ENCODE measurements at regions not wholly inside any gene's neighbourhood (a gene's known extent, or its start where the extent isn't known, plus 50 kb on each side); places are given as distances from the start of the nearest gene placed in this dataset.

DNA sequence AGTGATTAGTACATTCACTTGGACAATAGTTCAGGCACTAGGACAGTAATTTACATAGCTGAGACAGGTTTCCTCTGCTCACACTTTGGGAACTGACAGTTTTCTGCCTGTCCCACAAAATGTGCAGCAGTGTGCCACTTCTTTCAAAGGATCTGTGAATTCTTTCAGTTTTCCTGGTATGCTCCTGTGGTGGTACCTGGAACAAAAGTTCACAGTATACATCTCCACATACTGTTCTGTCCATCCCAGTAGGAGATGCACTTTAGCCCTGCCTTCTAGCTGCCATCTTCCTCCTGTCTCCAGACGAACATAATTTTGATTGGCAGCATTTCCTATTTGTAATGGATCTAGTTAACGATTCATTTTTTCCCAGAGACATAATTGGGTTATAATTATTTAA, 360.8 kb upstream of the CXorf51B start:
- no peaks in the 10 kb centered on the region for H3K9me3 ChIP-seq
- no peak overlapping the region for H3K4me2 ChIP-seq
- DNase-seq (ENCODE audit: low read depth in 1 of 2, low spot score in 1 of 2) (no peak), FAIRE-seq (no peak), ATAC-seq (no peak)
- H3K4me1 ChIP-seq: no peaks in the 10 kb centered on the region
- 0% methylated on average over 2 of the region's 2 CpGs for WGBS (ENCODE audit: missing lambda C conversion rate)
- H3K27ac ChIP-seq: no peak overlapping the region
- no peak for TF ChIP-seq CHD4 (IDR thresholded peaks at IDR 0.05; ENCODE audit: borderline replicate concordance)
- TF ChIP-seq ZNF302 (CRISPR knock-in tag; IDR thresholded peaks at IDR 0.05): no peak
- no peak for TF ChIP-seq SREBF2 (IDR thresholded peaks at IDR 0.05)
- TF ChIP-seq MAZ (IDR thresholded peaks at IDR 0.05; ENCODE audit: borderline replicate concordance, low read depth, low read length): no peak
- TF ChIP-seq KDM5A (IDR thresholded peaks at IDR 0.05): no peak
- TF ChIP-seq BHLHE40 (IDR thresholded peaks at IDR 0.05; ENCODE audit: low read depth, low read length): no peak
- no peak for TF ChIP-seq RAD21 (conservative IDR thresholded peaks at IDR 0.05 in 1 of 2, IDR thresholded peaks at IDR 0.05 in 1 of 2)
- TF ChIP-seq ZC3H11A (IDR thresholded peaks at IDR 0.05): no peak
- CTCF ChIA-PET: no interaction called here
- POLR2A ChIA-PET: no interaction called here
- no peak overlapping the region for H3K4me3 ChIP-seq

DNA sequence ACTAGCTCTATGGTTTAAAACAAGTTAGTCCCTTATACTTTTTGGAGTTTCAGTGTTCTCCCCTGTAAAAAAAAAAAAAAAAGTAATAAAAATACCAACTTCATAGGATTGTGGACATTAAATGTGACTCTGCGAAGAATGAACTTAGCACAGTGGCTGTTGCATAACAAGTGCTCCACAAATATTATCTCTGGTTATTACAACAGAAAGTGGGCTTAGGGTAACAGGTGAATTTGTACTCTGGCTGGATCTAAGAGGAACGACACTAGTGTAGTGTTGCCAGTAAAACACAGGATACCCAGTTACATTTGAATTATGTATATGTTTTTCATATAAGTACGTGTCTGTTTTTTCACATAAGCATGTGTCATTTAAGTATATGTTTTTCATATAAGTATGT, 360.3 kb upstream of the CXorf51B start:
- WGBS (ENCODE audit: missing lambda C conversion rate): 3% methylated on average over 3 of the region's 3 CpGs
- Histone ChIP-seq H3K4me1 (no peaks in the 10 kb centered on the region), H3K4me2 (no peak overlapping the region), H3K27ac (no peak overlapping the region), H3K9me3 (no peaks in the 10 kb centered on the region), H3K4me3 (no peak overlapping the region)
- DNase-seq (ENCODE audit: low read depth in 1 of 2, low spot score in 1 of 2): no peak
- CTCF ChIA-PET: no interaction called here
- TF ChIP-seq ESRRA (IDR thresholded peaks at IDR 0.05; ENCODE audit: borderline replicate concordance, low read length): no peak
- TF ChIP-seq KDM5A (IDR thresholded peaks at IDR 0.05): no peak
- TF ChIP-seq, protein P1, sequence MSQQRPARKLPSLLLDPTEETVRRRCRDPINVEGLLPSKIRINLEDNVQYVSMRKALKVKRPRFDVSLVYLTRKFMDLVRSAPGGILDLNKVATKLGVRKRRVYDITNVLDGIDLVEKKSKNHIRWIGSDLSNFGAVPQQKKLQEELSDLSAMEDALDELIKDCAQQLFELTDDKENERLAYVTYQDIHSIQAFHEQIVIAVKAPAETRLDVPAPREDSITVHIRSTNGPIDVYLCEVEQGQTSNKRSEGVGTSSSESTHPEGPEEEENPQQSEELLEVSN (IDR thresholded peaks at IDR 0.05; ENCODE audit: borderline replicate concordance, low read depth): no peak
- TF ChIP-seq, protein P2, sequence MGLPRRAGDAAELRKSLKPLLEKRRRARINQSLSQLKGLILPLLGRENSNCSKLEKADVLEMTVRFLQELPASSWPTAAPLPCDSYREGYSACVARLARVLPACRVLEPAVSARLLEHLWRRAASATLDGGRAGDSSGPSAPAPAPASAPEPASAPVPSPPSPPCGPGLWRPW (IDR thresholded peaks at IDR 0.05): no peak
- no peak for TF ChIP-seq POLR2AphosphoS2 (conservative IDR thresholded peaks at IDR 0.05; ENCODE audit: low read length)
- TF ChIP-seq HOXB5 (CRISPR knock-in tag; IDR thresholded peaks at IDR 0.05): no peak
- TF ChIP-seq PHF8 (IDR thresholded peaks at IDR 0.05; ENCODE audit: borderline replicate concordance, low read depth): no peak
- TF ChIP-seq NFE2L2 (conservative IDR thresholded peaks at IDR 0.05; ENCODE audit: low read length): no peak
- no peak for TF ChIP-seq CBX8 (IDR thresholded peaks at IDR 0.05)
- TF ChIP-seq TFCP2L1 (CRISPR knock-in tag; IDR thresholded peaks at IDR 0.05): no peak
- no peak for TF ChIP-seq FOSL2 (IDR thresholded peaks at IDR 0.05)
- TF ChIP-seq FOSL2 (CRISPR knock-in tag; IDR thresholded peaks at IDR 0.05): no peak
- no peak for TF ChIP-seq GATA3 (IDR thresholded peaks at IDR 0.05; ENCODE audit: borderline replicate concordance)
- TF ChIP-seq JUNB (IDR thresholded peaks at IDR 0.05): no peak
- no peak for ATAC-seq
- POLR2A ChIA-PET: no interaction called here
- FAIRE-seq: no peak

DNA sequence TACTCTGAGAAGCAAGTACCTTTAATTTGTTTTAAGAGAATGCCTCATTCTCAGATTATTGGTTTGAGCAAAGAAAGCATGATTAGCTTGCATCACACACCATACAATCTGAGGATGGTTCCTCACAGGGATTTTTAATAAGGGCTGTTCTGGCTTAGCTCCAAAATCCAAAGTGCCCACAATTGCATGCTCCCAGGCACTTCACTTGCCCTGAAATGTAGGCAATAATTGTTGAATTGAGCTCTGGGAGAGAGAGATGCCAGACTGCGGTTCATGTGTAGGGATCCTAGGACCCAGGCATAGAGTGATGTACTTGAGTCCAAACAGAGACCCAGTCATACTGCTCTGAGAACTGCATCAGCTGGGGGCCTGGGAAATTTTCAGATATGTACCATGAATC, 358.4 kb upstream of the CXorf51B start:
- Histone ChIP-seq H3K4me1 (no peaks in the 10 kb centered on the region), H3K27ac (no peak overlapping the region), H3K4me2 (no peak overlapping the region), H3K4me3 (no peak overlapping the region), H3K9me3 (no peaks in the 10 kb centered on the region)
- POLR2A ChIA-PET: no interaction called here
- FAIRE-seq (no peak), DNase-seq (ENCODE audit: low read depth in 1 of 2, low spot score in 1 of 2) (no peak), ATAC-seq (no peak)
- TF ChIP-seq, protein P1 (IDR thresholded peaks at IDR 0.05; ENCODE audit: borderline replicate concordance, low read depth): no peak
- TF ChIP-seq CHD4 (IDR thresholded peaks at IDR 0.05; ENCODE audit: borderline replicate concordance): no peak
- TF ChIP-seq BHLHE40 (IDR thresholded peaks at IDR 0.05; ENCODE audit: low read depth, low read length): no peak
- no peak for TF ChIP-seq MYC (IDR thresholded peaks at IDR 0.05; ENCODE audit: borderline replicate concordance, low read length)
- TF ChIP-seq ZC3H11A (IDR thresholded peaks at IDR 0.05): no peak
- TF ChIP-seq, protein P3, sequence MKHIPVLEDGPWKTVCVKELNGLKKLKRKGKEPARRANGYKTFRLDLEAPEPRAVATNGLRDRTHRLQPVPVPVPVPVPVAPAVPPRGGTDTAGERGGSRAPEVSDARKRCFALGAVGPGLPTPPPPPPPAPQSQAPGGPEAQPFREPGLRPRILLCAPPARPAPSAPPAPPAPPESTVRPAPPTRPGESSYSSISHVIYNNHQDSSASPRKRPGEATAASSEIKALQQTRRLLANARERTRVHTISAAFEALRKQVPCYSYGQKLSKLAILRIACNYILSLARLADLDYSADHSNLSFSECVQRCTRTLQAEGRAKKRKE (CRISPR knock-in tag; IDR thresholded peaks at IDR 0.05; ENCODE audit: low read depth): no peak
- TF ChIP-seq RFX5 (IDR thresholded peaks at IDR 0.05): no peak
- TF ChIP-seq TFCP2L1 (CRISPR knock-in tag; IDR thresholded peaks at IDR 0.05): no peak
- TF ChIP-seq, protein P4, sequence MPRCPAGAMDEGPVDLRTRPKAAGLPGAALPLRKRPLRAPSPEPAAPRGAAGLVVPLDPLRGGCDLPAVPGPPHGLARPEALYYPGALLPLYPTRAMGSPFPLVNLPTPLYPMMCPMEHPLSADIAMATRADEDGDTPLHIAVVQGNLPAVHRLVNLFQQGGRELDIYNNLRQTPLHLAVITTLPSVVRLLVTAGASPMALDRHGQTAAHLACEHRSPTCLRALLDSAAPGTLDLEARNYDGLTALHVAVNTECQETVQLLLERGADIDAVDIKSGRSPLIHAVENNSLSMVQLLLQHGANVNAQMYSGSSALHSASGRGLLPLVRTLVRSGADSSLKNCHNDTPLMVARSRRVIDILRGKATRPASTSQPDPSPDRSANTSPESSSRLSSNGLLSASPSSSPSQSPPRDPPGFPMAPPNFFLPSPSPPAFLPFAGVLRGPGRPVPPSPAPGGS (IDR thresholded peaks at IDR 0.05): no peak
- TF ChIP-seq ZSCAN20 (CRISPR knock-in tag; IDR thresholded peaks at IDR 0.05): no peak
- no peak for TF ChIP-seq CHD2 (IDR thresholded peaks at IDR 0.05; ENCODE audit: low read length, partially characterized antibody)
- 0% methylated on average over 1 of the region's 1 CpG for WGBS (ENCODE audit: missing lambda C conversion rate)
- CTCF ChIA-PET: no interaction called here
